Stimulated activated CD4-positive, alpha-beta T cell treated with anti-CD3 and anti-CD28 coated beads, Interleukin-12 subunit alpha, Interleukin-12 subunit beta, amount 100 ng/mL, for 4 hours (primary cell): ENCODE measurements at regions not wholly inside any gene's neighbourhood (a gene's known extent, or its start where the extent isn't known, plus 50 kb on each side); places are given as distances from the start of the nearest gene placed in this dataset.
A peak's percentile ranks its signal among the peaks of the same experiment; 100 is the strongest.
"Not testable (repeated sequence)": the region's sequence is repeated elsewhere in the genome, so short reads cannot be mapped to it uniquely, and the experiment has no call there.

Source experiments
- DNase-seq: peaks from one replicate; pipeline ENCODE4 v3.0.0-alpha.2; 2020

DNA sequence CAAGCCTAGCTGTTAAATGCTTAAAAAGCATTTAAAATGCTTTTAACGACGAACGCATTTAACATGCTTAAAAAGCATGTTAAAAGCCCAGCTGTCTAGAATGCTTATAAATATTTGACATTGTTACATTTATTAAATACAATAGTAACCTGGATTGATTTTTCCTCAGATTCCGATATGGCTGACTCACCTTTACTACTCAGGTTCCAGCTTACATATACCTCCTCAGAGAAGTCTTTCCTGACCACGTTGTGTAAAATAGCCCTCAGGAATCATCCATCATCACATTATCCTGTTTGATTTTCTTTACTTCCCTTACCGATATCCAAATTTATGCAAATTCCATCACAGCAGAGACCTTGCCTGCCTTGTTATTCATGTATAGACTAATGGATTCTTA, 51.4 kb downstream of the SLC41A2 start:
- no peak for DNase-seq

DNA sequence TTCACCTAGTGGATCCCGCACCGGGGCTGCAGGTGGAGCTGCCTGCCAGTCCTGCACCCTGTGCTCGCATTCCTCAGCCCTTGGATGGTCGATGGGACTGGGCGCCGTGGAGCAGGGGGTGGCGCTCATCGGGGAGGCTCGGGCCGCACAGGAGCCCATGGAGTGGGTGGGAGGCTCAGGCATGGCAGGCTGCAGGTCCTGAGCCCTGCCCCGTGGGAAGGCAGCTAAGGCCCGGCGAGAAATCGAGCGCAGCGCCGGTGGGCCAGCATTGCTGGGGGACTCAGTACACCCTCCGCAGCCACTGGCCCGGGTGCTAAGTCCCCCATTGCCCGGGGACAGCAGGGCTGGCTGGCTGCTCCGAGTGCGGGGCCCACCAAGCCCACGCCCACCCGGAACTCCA, 52.6 kb downstream of the SLC41A2 start:
- DNase-seq = not testable (repeated sequence)

DNA sequence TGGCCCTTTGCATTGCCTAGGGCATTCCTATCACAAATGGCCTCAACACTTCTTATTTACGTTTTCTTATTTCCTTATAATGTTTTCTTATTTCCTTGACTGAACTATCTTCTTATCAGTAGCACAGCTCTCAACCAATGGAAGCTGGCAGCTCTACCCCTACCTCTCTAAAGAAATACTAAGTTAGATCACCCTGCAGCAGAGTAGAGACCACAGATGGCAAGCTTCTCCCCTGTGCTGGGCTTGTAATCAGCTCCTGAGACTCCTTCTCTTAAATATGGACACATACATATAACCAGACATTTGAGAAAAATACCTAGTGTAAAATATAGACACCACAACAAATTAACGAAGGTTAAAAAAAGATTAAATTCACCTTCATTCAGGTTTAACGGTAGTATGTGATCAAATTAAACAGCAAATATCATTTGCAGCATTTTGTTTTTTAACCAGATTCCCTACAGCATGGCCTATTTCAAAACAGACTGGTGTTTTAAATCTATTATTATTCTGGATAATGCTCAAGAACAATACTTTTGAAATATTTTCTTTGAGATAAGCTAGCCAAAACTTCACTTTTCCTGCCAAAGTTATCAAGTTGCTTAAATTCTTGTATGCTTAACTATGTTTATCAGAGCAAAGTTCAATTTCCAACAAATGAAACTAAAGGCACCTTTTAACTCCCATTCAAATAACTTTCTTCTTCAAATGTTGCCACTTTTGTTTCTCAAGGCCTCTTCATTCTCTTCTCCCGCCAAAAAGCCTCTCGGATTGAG, 54.3 kb downstream of the SLC41A2 start:
- DNase-seq = no peak

GRCh38 chr12:104902125-104902524, 56.0 kb downstream of the SLC41A2 start:
- no peak for DNase-seq

DNA sequence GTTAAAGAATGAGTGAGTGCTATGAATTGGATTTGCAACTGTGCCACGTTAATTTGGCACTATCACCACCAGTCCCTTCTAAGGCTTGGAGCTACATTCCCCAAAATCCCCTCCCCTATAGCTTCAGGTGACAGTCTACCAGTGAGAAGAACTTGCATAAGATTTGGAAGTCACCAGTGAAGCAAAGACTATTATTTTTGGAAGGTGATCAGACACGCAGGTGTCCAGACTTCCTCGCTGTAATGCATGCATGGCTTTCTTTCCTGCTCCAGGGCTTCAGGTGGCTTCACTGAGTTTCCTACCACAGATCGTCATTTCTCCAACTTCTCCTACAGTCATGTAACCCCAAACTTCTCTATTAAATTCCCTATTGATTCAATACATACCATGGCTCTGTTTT, 61.4 kb downstream of the SLC41A2 start:
- no peak for DNase-seq

GRCh38 chr12:104896146-104896545, 61.9 kb downstream of the SLC41A2 start:
- DNase-seq = no peak

DNA sequence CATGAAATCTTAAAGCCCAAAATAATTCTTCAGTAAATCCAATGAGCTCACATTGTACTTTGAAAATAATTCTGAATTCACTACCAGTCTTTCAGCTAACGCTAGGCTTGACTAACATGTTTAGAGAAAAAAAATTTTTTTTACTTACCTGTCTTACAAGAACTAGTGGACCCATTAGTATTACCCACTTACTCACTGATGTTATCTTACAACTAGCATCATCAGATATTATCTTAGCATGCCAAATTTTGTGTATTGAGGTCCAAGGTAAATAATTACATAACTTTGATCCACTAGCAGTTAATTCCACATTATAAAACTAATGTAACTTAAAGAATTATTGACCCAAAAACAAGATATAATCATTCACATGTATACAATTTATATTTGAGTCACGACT, 62.7 kb downstream of the SLC41A2 start:
- DNase-seq = no peak

- DNase-seq = no peak
These were observed 67.5 kb downstream of the SLC41A2 start for GRCh38 chr12:104890476-104891096.

DNA sequence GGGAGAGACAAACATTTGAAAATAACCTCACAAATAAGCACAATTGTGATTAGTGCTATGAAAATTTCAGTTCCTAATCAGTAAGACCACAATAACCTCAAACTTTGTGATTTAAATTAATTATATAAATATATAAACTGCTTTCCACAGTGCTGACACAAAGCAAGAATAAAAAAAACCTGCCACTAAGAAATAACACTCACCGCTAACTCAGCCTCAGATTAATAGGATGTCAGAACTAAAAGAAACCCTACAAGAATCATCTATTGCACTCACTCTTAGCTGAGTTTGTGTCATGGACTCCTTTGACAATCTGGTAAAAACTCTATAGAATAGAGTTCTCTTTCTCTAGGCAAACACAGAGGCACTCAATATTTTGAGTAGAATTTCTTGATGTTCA, 68.4 kb downstream of the SLC41A2 start:
- DNase-seq = no peak

GRCh38 chr12:104888892-104889291, 69.2 kb downstream of the SLC41A2 start:
- no peak for DNase-seq

GRCh38 chr12:104888481-104888880, 69.6 kb downstream of the SLC41A2 start:
- DNase-seq = no peak

DNA sequence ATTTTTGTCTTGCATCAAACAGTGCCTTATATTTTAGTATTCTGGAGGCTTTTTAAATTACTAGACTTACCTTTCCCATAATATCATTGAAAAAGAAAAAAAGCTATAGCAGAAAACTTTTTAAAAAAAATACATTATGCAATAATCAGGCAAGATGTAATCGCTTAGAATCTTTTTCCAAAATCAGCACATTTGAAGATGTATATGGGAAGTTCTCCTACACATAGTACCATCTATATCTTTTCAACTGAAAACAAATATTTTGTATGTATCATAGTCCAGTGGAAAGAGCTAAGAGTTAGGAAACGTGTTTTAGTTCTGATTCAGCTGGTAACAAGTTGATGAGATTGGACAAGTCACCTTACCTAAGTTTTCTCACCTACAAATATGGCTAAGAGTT, 70.6 kb downstream of the SLC41A2 start:
- DNase-seq = no peak

GRCh38 chr12:104886418-104887401, 71.4 kb downstream of the SLC41A2 start:
- DNase-seq = no peak

- not testable (repeated sequence) for DNase-seq
These were observed 79.2 kb downstream of the SLC41A2 start for GRCh38 chr12:104878858-104879257.

DNA sequence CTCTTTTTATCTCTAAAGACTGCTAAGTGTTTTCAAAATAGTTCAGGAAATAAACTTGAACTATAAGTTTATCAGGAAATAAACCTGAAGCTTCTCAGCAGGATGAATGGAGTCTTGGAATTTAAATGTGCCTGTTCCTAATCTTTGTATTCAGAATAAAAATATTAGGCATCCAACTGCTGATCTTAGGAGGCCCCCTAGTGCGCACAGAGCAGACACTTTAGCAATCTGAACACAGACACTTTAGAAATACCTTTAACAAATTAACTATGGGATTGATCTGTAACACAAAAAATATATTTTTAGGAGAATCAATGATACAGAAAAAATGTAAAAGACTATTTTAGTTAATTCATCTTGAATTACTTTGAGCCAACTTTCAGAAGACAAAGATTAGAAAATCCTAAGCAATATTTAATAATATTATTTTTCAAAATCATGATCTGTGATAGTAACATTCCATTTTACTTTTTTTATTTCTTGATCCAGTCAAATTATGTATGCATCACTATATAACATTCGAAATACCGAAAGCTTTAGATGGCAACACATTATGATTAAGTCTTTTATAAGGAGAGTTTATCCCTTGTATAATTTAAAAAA, 80.9 kb downstream of the SLC41A2 start:
- peak; percentile 6 for DNase-seq

GRCh38 chr12:104873374-104873773, 84.7 kb downstream of the SLC41A2 start:
- DNase-seq = no peak

DNA sequence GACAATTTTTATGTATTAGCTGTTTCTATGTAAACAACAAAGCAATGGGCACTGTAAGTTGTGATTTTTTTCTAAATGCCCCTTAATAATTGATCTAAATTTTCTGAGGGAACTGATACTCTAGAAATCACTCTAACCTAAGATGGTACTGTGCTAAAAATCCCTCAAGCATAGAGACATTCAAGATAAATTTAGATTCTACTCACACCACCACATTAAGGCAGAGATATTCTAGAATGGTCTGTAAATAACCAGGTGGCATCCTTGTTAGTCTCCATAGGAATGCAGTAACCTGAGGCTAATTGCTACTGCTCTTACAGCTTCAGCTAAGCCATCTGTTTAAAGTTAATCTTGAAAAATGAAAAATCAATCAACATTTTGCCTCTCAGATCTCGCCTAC, 87.3 kb downstream of the SLC41A2 start:
- no peak for DNase-seq

- no peak for DNase-seq
These were observed 91.8 kb downstream of the SLC41A2 start for GRCh38 chr12:104866291-104866690.

DNA sequence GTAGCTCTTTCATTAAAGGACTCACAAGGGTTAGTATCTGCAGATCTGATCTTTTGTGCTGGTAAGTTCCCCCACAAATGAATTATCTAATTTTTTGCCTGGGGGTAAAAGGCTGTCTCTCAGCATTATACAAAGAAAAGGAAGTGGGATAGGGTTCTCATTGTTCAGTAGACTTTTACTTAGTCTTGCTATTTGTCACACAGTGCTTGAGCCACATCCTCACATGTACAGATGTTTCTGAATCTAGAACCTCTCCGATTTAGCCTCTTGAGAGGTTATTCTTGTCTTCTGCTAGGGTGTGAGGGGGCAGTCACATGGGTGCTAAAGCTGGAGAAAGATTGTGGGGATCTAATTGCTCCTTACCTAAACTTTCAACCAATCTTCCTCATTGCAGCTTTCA, 93.0 kb downstream of the SLC41A2 start:
- no peak for DNase-seq

- no peak for DNase-seq
These were observed 93.4 kb downstream of the SLC41A2 start for GRCh38 chr12:104864668-104865067.

DNA sequence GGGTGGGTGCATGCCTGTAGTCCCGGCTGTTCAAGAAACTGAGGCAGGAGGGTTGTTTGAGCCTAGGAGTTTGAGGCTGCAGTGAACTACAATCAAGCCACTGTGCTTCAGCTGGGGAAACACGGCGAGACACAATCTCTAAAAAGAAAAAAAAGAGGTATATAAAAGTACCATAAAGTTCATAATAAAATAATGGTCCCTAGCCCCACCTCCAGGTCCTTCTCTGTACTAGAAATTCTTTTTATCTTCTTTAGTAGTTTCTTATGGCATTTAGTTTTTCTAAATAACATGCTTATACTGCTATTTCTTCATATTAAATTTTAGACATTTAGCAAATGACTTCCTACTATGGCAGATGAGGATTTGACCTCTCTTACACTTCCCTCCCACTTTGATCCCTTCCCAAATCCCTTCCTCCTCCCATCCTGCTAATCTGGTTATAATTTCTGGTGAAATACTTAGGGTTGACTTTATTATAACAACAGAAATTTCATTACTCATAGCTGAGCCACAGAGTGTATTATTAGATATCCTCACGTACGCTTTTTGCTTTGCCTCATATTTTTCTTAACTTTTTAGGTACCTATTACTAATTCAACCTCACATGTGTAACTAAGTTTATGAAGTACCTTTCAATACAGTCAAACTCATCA, 94.7 kb downstream of the SLC41A2 start:
- DNase-seq = no peak
